ENCODE measurements at regions not wholly inside any gene's neighbourhood (a gene's known extent, or its start where the extent isn't known, plus 50 kb on each side); places are given as distances from the start of the nearest gene placed in this dataset.

DNA sequence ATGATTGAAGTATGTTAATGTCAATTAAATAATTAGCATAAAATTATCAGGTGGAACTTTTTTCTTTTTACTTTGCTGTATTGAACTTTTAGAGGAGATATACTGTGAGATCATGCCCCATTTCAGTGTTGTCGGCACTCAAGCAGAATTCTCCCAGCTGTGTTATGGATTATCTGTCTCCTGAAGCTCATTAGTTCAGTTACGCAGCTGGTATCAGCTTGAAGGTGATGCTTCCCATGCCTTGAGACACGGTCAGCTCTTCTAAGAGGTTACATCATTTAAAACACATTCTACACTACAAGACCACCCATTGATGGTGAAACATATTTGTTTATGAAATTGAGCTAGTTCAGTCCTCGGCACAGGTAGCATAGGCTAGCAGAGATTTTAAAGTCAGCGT lies 68.9 kb upstream of the PHACTR2 start:
- Histone ChIP-seq H2AFZ (ENCODE audit: low read length) (no peak overlapping the region), H3K4ac (ENCODE audit: low read length) (no peak overlapping the region), H3K4me2 (ENCODE audit: insufficient read depth, low read length, poor library complexity, severe bottlenecking) (no peak overlapping the region), H3K27me3 (ENCODE audit: control insufficient read depth in 3 of 3, insufficient read depth in 3 of 3, low read depth in 1 of 3, low read length in 3 of 3) (no peaks in the 10 kb centered on the region), H3K9ac (ENCODE audit: low read depth, low read length, poor library complexity) (no peak overlapping the region), H4K8ac (ENCODE audit: low read depth, low read length) (no peak overlapping the region), H2AK5ac (ENCODE audit: low read depth, low read length) (no peak overlapping the region), H3K18ac (ENCODE audit: low read length) (no peak overlapping the region), H3K14ac (ENCODE audit: low read length) (no peak overlapping the region), H3K4me3 (ENCODE audit: low read length in 2 of 2) (no peak overlapping the region), H3K27ac (replicated peaks; ENCODE audit: low read length) (no peak overlapping the region), H2BK12ac (ENCODE audit: low read length) (no peak overlapping the region), H3K4me1 (ENCODE audit: control insufficient read depth in 2 of 2, insufficient read depth in 1 of 2, low read depth in 1 of 2, low read length in 2 of 2) (peaks cover 5 to 7% of the 10 kb centered on the region in 2 donors), H3K9me3 (replicated peaks in 1 of 2; ENCODE audit: control insufficient read depth in 2 of 2, insufficient read depth in 1 of 2, low read depth in 1 of 2, low read length in 2 of 2) (no peaks in the 10 kb centered on the region), H4K91ac (ENCODE audit: low read depth, low read length, poor library complexity) (no peak overlapping the region), H3K36me3 (replicated peaks in 1 of 2; ENCODE audit: control insufficient read depth in 2 of 2, insufficient read depth in 2 of 2, low read length in 2 of 2) (no peaks in the 10 kb centered on the region), H3K23ac (ENCODE audit: low read depth, low read length, poor library complexity) (no peak overlapping the region), H2BK5ac (ENCODE audit: low read length) (no peak overlapping the region), H3K79me1 (ENCODE audit: low read depth, low read length) (no peaks in the 10 kb centered on the region), H2BK120ac (ENCODE audit: low read depth, low read length) (no peak overlapping the region), H2BK15ac (ENCODE audit: low read length) (no peak overlapping the region)
- no peak for DNase-seq (ENCODE audit: low spot score)
- no CpG with 5 or more reads among the region's 5 CpGs for WGBS, 2 donors (ENCODE audit: extremely low coverage in 2 of 2, insufficient read length in 2 of 2, insufficient replicate concordance in 1 of 2)

DNA sequence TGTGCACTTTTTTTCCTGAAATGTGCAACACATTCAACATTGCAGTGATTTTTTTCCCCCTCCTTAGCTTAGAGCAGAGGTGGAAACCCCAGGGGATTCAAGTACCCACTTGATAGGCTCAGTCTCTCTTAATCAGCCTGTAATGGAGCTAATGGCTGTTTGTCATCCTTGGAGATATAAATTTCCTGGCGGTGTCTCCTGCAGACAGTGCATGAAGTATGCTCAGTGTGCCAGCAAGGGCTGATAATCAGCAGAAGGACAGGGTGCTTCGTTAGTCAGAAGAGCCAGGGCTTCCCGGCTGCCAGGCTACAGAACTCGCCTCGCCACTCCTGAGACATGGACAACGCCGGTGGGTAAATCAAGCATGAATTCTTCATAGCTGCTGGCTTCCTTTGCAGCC lies 69.8 kb upstream of the PHACTR2 start:
- H4K91ac ChIP-seq (ENCODE audit: low read depth, low read length, poor library complexity), result no peak overlapping the region
- peaks cover 5 to 7% of the 10 kb centered on the region in 2 donors for H3K4me1 ChIP-seq (ENCODE audit: control insufficient read depth in 2 of 2, insufficient read depth in 1 of 2, low read depth in 1 of 2, low read length in 2 of 2)
- H3K14ac ChIP-seq (ENCODE audit: low read length), result no peak overlapping the region
- H2AFZ ChIP-seq (ENCODE audit: low read length), result no peak overlapping the region
- no peak overlapping the region for H3K18ac ChIP-seq (ENCODE audit: low read length)
- no peak overlapping the region for H2BK12ac ChIP-seq (ENCODE audit: low read length)
- WGBS, 2 donors (ENCODE audit: extremely low coverage in 2 of 2, insufficient read length in 2 of 2, insufficient replicate concordance in 1 of 2), result no CpG with 5 or more reads among the region's 7 CpGs
- no peak overlapping the region for H3K23ac ChIP-seq (ENCODE audit: low read depth, low read length, poor library complexity)
- H3K79me1 ChIP-seq (ENCODE audit: low read depth, low read length), result no peaks in the 10 kb centered on the region
- no peak for DNase-seq (ENCODE audit: low spot score)
- H4K8ac ChIP-seq (ENCODE audit: low read depth, low read length), result no peak overlapping the region
- no peaks in the 10 kb centered on the region for H3K27me3 ChIP-seq (ENCODE audit: control insufficient read depth in 3 of 3, insufficient read depth in 3 of 3, low read depth in 1 of 3, low read length in 3 of 3)
- H3K27ac ChIP-seq (replicated peaks; ENCODE audit: low read length), result no peak overlapping the region
- no peak overlapping the region for H3K4ac ChIP-seq (ENCODE audit: low read length)
- no peak overlapping the region for H2BK120ac ChIP-seq (ENCODE audit: low read depth, low read length)
- H3K4me2 ChIP-seq (ENCODE audit: insufficient read depth, low read length, poor library complexity, severe bottlenecking), result no peak overlapping the region
- no peak overlapping the region for H3K9ac ChIP-seq (ENCODE audit: low read depth, low read length, poor library complexity)
- no peaks in the 10 kb centered on the region for H3K9me3 ChIP-seq (replicated peaks in 1 of 2; ENCODE audit: control insufficient read depth in 2 of 2, insufficient read depth in 1 of 2, low read depth in 1 of 2, low read length in 2 of 2)
- H3K4me3 ChIP-seq (ENCODE audit: low read length in 2 of 2), result no peak overlapping the region
- no peak overlapping the region for H2BK15ac ChIP-seq (ENCODE audit: low read length)
- H2AK5ac ChIP-seq (ENCODE audit: low read depth, low read length), result no peak overlapping the region
- no peak overlapping the region for H2BK5ac ChIP-seq (ENCODE audit: low read length)
- no peaks in the 10 kb centered on the region for H3K36me3 ChIP-seq (replicated peaks in 1 of 2; ENCODE audit: control insufficient read depth in 2 of 2, insufficient read depth in 2 of 2, low read length in 2 of 2)

DNA sequence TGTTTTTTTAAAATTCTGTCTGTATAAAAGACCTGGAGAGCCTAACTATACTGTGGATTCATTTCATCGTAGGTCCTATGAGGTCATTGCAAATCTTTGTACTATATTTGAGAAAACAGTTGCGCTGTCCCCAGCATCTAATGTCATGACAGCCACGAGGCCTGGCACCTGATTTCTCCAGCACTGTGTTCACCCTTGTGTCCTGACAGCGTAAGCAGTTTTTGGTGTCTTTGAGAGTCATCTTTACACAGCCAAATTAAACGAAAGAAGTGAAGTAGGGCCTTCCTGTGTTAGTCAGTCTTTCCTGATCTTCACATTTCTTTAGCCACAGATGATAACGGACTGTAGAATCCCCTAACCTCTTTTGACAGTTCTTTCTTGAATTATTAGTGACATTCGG lies 70.6 kb upstream of the PHACTR2 start:
- H3K9me3 ChIP-seq (replicated peaks in 1 of 2; ENCODE audit: control insufficient read depth in 2 of 2, insufficient read depth in 1 of 2, low read depth in 1 of 2, low read length in 2 of 2), result no peaks in the 10 kb centered on the region
- H3K18ac ChIP-seq (ENCODE audit: low read length), result no peak overlapping the region
- H2AK5ac ChIP-seq (ENCODE audit: low read depth, low read length), result no peak overlapping the region
- no peak overlapping the region for H2AFZ ChIP-seq (ENCODE audit: low read length)
- DNase-seq (ENCODE audit: low spot score), result no peak
- H4K8ac ChIP-seq (ENCODE audit: low read depth, low read length), result no peak overlapping the region
- H3K4ac ChIP-seq (ENCODE audit: low read length), result no peak overlapping the region
- no peak overlapping the region for H3K27ac ChIP-seq (replicated peaks; ENCODE audit: low read length)
- no CpG with 5 or more reads among the region's 7 CpGs for WGBS, 2 donors (ENCODE audit: extremely low coverage in 2 of 2, insufficient read length in 2 of 2, insufficient replicate concordance in 1 of 2)
- no peak overlapping the region for H3K14ac ChIP-seq (ENCODE audit: low read length)
- no peak overlapping the region for H3K23ac ChIP-seq (ENCODE audit: low read depth, low read length, poor library complexity)
- H2BK12ac ChIP-seq (ENCODE audit: low read length), result no peak overlapping the region
- no peak overlapping the region for H2BK15ac ChIP-seq (ENCODE audit: low read length)
- no peak overlapping the region for H3K4me3 ChIP-seq (ENCODE audit: low read length in 2 of 2)
- H2BK120ac ChIP-seq (ENCODE audit: low read depth, low read length), result no peak overlapping the region
- H3K27me3 ChIP-seq (ENCODE audit: control insufficient read depth in 3 of 3, insufficient read depth in 3 of 3, low read depth in 1 of 3, low read length in 3 of 3), result no peaks in the 10 kb centered on the region
- H4K91ac ChIP-seq (ENCODE audit: low read depth, low read length, poor library complexity), result no peak overlapping the region
- H3K4me2 ChIP-seq (ENCODE audit: insufficient read depth, low read length, poor library complexity, severe bottlenecking), result no peak overlapping the region
- H3K9ac ChIP-seq (ENCODE audit: low read depth, low read length, poor library complexity), result no peak overlapping the region
- H2BK5ac ChIP-seq (ENCODE audit: low read length), result no peak overlapping the region
- H3K4me1 ChIP-seq (ENCODE audit: control insufficient read depth in 2 of 2, insufficient read depth in 1 of 2, low read depth in 1 of 2, low read length in 2 of 2), result peaks cover 5 to 7% of the 10 kb centered on the region in 2 donors
- H3K36me3 ChIP-seq (replicated peaks in 1 of 2; ENCODE audit: control insufficient read depth in 2 of 2, insufficient read depth in 2 of 2, low read length in 2 of 2), result no peaks in the 10 kb centered on the region
- no peaks in the 10 kb centered on the region for H3K79me1 ChIP-seq (ENCODE audit: low read depth, low read length)

DNA sequence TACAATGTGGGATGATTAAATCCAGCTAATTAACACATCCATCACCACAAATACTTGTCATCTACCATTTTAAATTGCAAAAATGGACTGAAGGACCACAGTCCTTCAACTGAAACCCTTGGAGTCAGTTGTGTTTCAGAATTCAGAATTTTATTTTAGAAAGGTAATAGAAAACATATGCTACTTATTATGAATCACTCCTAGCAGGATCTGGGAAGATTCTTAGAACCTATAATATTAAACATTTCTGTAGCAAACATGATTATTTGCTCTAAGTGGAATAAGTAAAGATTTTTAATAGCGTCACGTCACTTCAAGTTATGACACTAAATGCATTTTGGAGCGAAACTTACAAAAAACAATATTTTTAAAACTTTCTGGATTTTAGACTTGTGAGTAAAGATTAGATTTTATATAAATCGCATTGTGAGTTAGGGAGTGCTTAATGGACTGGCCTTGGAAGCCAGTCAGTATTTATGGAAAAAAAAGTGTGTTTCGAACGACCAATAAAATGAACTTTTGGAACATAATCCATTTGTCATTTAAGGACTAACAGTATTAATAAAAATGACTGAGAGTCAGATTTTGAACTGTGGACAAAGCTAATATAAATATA lies 71.8 kb upstream of the PHACTR2 start:
- Histone ChIP-seq H2BK120ac (ENCODE audit: low read depth, low read length) (no peak overlapping the region), H2BK12ac (ENCODE audit: low read length) (no peak overlapping the region), H3K9me3 (replicated peaks in 1 of 2; ENCODE audit: control insufficient read depth in 2 of 2, insufficient read depth in 1 of 2, low read depth in 1 of 2, low read length in 2 of 2) (no peaks in the 10 kb centered on the region), H4K91ac (ENCODE audit: low read depth, low read length, poor library complexity) (no peak overlapping the region), H2BK5ac (ENCODE audit: low read length) (no peak overlapping the region), H2AK5ac (ENCODE audit: low read depth, low read length) (no peak overlapping the region), H3K23ac (ENCODE audit: low read depth, low read length, poor library complexity) (no peak overlapping the region), H3K4me1 (ENCODE audit: control insufficient read depth in 2 of 2, insufficient read depth in 1 of 2, low read depth in 1 of 2, low read length in 2 of 2) (peaks cover 5% of the 10 kb centered on the region in 2 donors), H3K18ac (ENCODE audit: low read length) (no peak overlapping the region), H3K4ac (ENCODE audit: low read length) (no peak overlapping the region), H2BK15ac (ENCODE audit: low read length) (no peak overlapping the region), H3K27ac (replicated peaks; ENCODE audit: low read length) (no peak overlapping the region), H3K4me3 (ENCODE audit: low read length in 2 of 2) (no peak overlapping the region), H3K9ac (ENCODE audit: low read depth, low read length, poor library complexity) (no peak overlapping the region), H3K27me3 (ENCODE audit: control insufficient read depth in 3 of 3, insufficient read depth in 3 of 3, low read depth in 1 of 3, low read length in 3 of 3) (no peaks in the 10 kb centered on the region), H3K4me2 (ENCODE audit: insufficient read depth, low read length, poor library complexity, severe bottlenecking) (no peak overlapping the region), H4K8ac (ENCODE audit: low read depth, low read length) (no peak overlapping the region), H3K14ac (ENCODE audit: low read length) (no peak overlapping the region), H3K36me3 (replicated peaks in 1 of 2; ENCODE audit: control insufficient read depth in 2 of 2, insufficient read depth in 2 of 2, low read length in 2 of 2) (no peaks in the 10 kb centered on the region), H2AFZ (ENCODE audit: low read length) (no peak overlapping the region), H3K79me1 (ENCODE audit: low read depth, low read length) (no peaks in the 10 kb centered on the region)
- WGBS, 2 donors (ENCODE audit: extremely low coverage in 2 of 2, insufficient read length in 2 of 2, insufficient replicate concordance in 1 of 2), result no CpG with 5 or more reads among the region's 6 CpGs
- DNase-seq (ENCODE audit: low spot score), result no peak
